GM23338 (cell line): ENCODE measurements at regions not wholly inside any gene's neighbourhood (a gene's known extent, or its start where the extent isn't known, plus 50 kb on each side); places are given as distances from the start of the nearest gene placed in this dataset.

Experiments
- ATAC-seq: fragments of 200-7000 bp; cut with Tn5 transposase; 3 replicates; pipeline ENCODE4 v1.9.1; 2020
- DNase-seq: peaks from one replicate; pipeline ENCODE4 v3.0.0-alpha.2; 2015; ENCODE audit warnings: low spot score
- H2AFZ ChIP-seq: fragments of 200-600 bp; sonication (generic); 2 replicates; pipeline ENCODE4 v1.8.0; 2016; ENCODE audit warnings: antibody characterized with exemption, mild to moderate bottlenecking, moderate library complexity
- H3F3A ChIP-seq: fragments of 200-600 bp; sonication (generic); replicated peaks from 2 replicates; pipeline ENCODE4 v1.8.0; 2017; ENCODE audit warnings: antibody characterized with exemption, mixed run types, low read depth
- H3K27ac ChIP-seq: fragments of 200-600 bp; sonication (generic); 2 replicates; pipeline ENCODE4 v1.6.1; 2016; ENCODE audit warnings: low read depth
- H3K27me3 ChIP-seq: fragments of 200-600 bp; sonication (generic); 2 replicates; pipeline ENCODE4 v1.8.0; 2016; ENCODE audit warnings: mild to moderate bottlenecking, mixed run types, moderate library complexity; ENCODE audit not compliant: insufficient read depth
- H3K36me3 ChIP-seq: fragments of 200-600 bp; sonication (generic); 2 replicates; pipeline ENCODE4 v1.8.0; 2016; ENCODE audit warnings: mild to moderate bottlenecking; ENCODE audit not compliant: insufficient read depth
- H3K4me1 ChIP-seq: fragments of 200-600 bp; sonication (generic); 2 replicates; pipeline ENCODE4 v1.8.0; 2016; ENCODE audit warnings: mild to moderate bottlenecking, moderate library complexity; ENCODE audit not compliant: insufficient read depth
- H3K4me2 ChIP-seq: fragments of 200-600 bp; sonication (generic); 2 replicates; pipeline ENCODE4 v1.7.1; 2017; ENCODE audit warnings: mixed run types
- H3K4me3 ChIP-seq: fragments of 200-600 bp; sonication (generic); 2 replicates; pipeline ENCODE4 v1.6.1; 2016; ENCODE audit warnings: mixed run types
- H3K79me2 ChIP-seq: fragments of 200-600 bp; sonication (generic); replicated peaks from 2 replicates; pipeline ENCODE4 v1.8.0; 2017; ENCODE audit warnings: mild to moderate bottlenecking; ENCODE audit not compliant: insufficient read depth
- H3K9me2 ChIP-seq: fragments of 200-600 bp; sonication (generic); 2 replicates; pipeline ENCODE4 v1.8.0; 2017; ENCODE audit not compliant: insufficient read depth
- H4K20me1 ChIP-seq: fragments of 200-600 bp; sonication (generic); replicated peaks from 2 replicates; pipeline ENCODE4 v1.8.0; 2017; ENCODE audit warnings: mild to moderate bottlenecking; ENCODE audit not compliant: insufficient read depth
- H3K27ac Mint-ChIP-seq: 2 replicates; pipeline ENCODE4 v1.8.0; 2020; ENCODE audit warnings: inconsistent platforms, mild to moderate bottlenecking, moderate library complexity, mixed read lengths
- H3K27me3 Mint-ChIP-seq: 3 replicates; pipeline ENCODE4 v1.8.0; 2022; ENCODE audit warnings: low read depth, mild to moderate bottlenecking, moderate library complexity, mixed read lengths, inconsistent platforms; ENCODE audit not compliant: insufficient read depth, poor library complexity
- H3K36me3 Mint-ChIP-seq: 3 replicates; pipeline ENCODE4 v1.8.0; 2021; ENCODE audit warnings: low read depth, mild to moderate bottlenecking, inconsistent platforms, moderate library complexity, mixed read lengths
- H3K4me1 Mint-ChIP-seq: 3 replicates; pipeline ENCODE4 v1.8.0; 2020; ENCODE audit warnings: mild to moderate bottlenecking, inconsistent platforms, mixed read lengths
- H3K4me3 Mint-ChIP-seq: 3 replicates; pipeline ENCODE4 v1.8.0; 2021; ENCODE audit warnings: moderate library complexity, mild to moderate bottlenecking, inconsistent platforms, mixed read lengths
- H3K9me3 Mint-ChIP-seq: 3 replicates; pipeline ENCODE4 v1.8.0; 2020; ENCODE audit warnings: moderate library complexity, mild to moderate bottlenecking, inconsistent platforms, mixed read lengths
- CTCF ChIP-seq, 2 experiments: fragments of 200-600 bp in 1 of 2; sonication (generic) in 1 of 2; conservative IDR thresholded peaks; 2 replicates each; pipeline versions ENCODE4 v1.5.1 to v1.6.1; 2016 to 2017; ENCODE audit warnings: antibody characterized with exemption in 2 of 2, low read depth in 2 of 2, mild to moderate bottlenecking in 2 of 2, moderate library complexity in 1 of 2
- ETS1 ChIP-seq: IDR thresholded peaks from 2 replicates; pipeline ENCODE4 v1.6.1; 2016; ENCODE audit warnings: antibody characterized with exemption
- EZH2 ChIP-seq: fragments of 200-600 bp; sonication (generic); IDR thresholded peaks from one replicate; pipeline ENCODE4 v1.8.0; 2017; ENCODE audit warnings: antibody characterized with exemption, mild to moderate bottlenecking, low read depth; ENCODE audit not compliant: unreplicated experiment
- EZH2phosphoT487 ChIP-seq: fragments of 200-600 bp; sonication (generic); IDR thresholded peaks from one replicate; pipeline ENCODE4 v1.8.1; 2018; ENCODE audit warnings: antibody characterized with exemption; ENCODE audit not compliant: unreplicated experiment
- JUNB ChIP-seq: IDR thresholded peaks from one replicate; pipeline ENCODE4 v1.6.1; 2016; ENCODE audit warnings: antibody characterized with exemption; ENCODE audit not compliant: unreplicated experiment
- NANOG ChIP-seq: IDR thresholded peaks from 2 replicates; pipeline ENCODE4 v1.6.1; 2016; ENCODE audit warnings: antibody characterized with exemption, borderline replicate concordance
- REST ChIP-seq: IDR thresholded peaks from one replicate; pipeline ENCODE4 v1.6.1; 2018; ENCODE audit warnings: antibody characterized with exemption; ENCODE audit not compliant: unreplicated experiment
- STAT1 ChIP-seq: IDR thresholded peaks from one replicate; pipeline ENCODE4 v1.6.1; 2016; ENCODE audit warnings: antibody characterized with exemption; ENCODE audit not compliant: unreplicated experiment

- Histone ChIP-seq H3K79me2 (no peaks in the 10 kb centered on the region), H3K36me3 (no peaks in the 10 kb centered on the region), H3K4me2 (no peak overlapping the region), H3K9me2 (no peaks in the 10 kb centered on the region), H3F3A (no peaks in the 10 kb centered on the region), H3K27ac (no peak overlapping the region), H3K4me1 (peaks cover 5% of the 10 kb centered on the region; the same call in 1 of the 2 replicates), H4K20me1 (no peaks in the 10 kb centered on the region), H2AFZ (no peak overlapping the region), H3K4me3 (no peak overlapping the region), H3K27me3 (no peaks in the 10 kb centered on the region)
- H3K27me3 Mint-ChIP-seq: no peaks in the 10 kb centered on the region
- H3K4me3 Mint-ChIP-seq: no peak overlapping the region
- DNase-seq (peak; percentile 82), ATAC-seq (peak; percentile 37; the same call in 1 of the 3 replicates)
- H3K36me3 Mint-ChIP-seq: no peaks in the 10 kb centered on the region
- peak; percentile 63 to 91 for TF ChIP-seq CTCF (conservative IDR thresholded peaks at IDR 0.05; ENCODE audit: low read depth in 2 of 2)
- TF ChIP-seq EZH2phosphoT487: no peak
- TF ChIP-seq ETS1: no peak
- TF ChIP-seq REST: no peak
- TF ChIP-seq JUNB: no peak
- TF ChIP-seq STAT1: no peak
- no peak for TF ChIP-seq NANOG
- no peak overlapping the region; the same call in 1 of the 2 replicates for H3K27ac Mint-ChIP-seq
- no peaks in the 10 kb centered on the region for H3K9me3 Mint-ChIP-seq
- H3K4me1 Mint-ChIP-seq: peaks cover 5% of the 10 kb centered on the region
Measured at GRCh38 chr14:25150934-25151790, 101.2 kb upstream of the STXBP6 start.

GRCh38 chr14:25150401-25150800, 100.5 kb upstream of the STXBP6 start:
- H3K4me2 ChIP-seq: no peak overlapping the region
- no peaks in the 10 kb centered on the region for H3K9me2 ChIP-seq
- DNase-seq: no peak
- H3K27ac Mint-ChIP-seq: no peak overlapping the region
- H3K36me3 ChIP-seq: no peaks in the 10 kb centered on the region
- H3K4me1 Mint-ChIP-seq: peaks cover 5% of the 10 kb centered on the region
- H3K27me3 Mint-ChIP-seq: no peaks in the 10 kb centered on the region
- no peak overlapping the region for H3K4me3 Mint-ChIP-seq
- no peak overlapping the region for H3K27ac ChIP-seq
- no peaks in the 10 kb centered on the region for H3F3A ChIP-seq
- no peak overlapping the region for H3K4me3 ChIP-seq
- H3K36me3 Mint-ChIP-seq: no peaks in the 10 kb centered on the region
- no peaks in the 10 kb centered on the region for H4K20me1 ChIP-seq
- H3K79me2 ChIP-seq: no peaks in the 10 kb centered on the region
- no peaks in the 10 kb centered on the region for H3K27me3 ChIP-seq
- no peak for ATAC-seq
- no peak overlapping the region for H2AFZ ChIP-seq
- no peaks in the 10 kb centered on the region for H3K9me3 Mint-ChIP-seq
- peaks cover 5% of the 10 kb centered on the region; the same call in 1 of the 2 replicates for H3K4me1 ChIP-seq
- no peak for TF ChIP-seq EZH2
